ENCODE measurements at regions not wholly inside any gene's neighbourhood (a gene's known extent, or its start where the extent isn't known, plus 50 kb on each side); places are given as distances from the start of the nearest gene placed in this dataset.

GRCh38 chr12:62130834-62131552 lies 129.2 kb upstream of the USP15 start:
- TF ChIP-seq EZH2 (IDR thresholded peaks at IDR 0.05; ENCODE audit: insufficient read depth, poor library complexity, severe bottlenecking) (no peak), EZH2phosphoT487 (IDR thresholded peaks at IDR 0.05; ENCODE audit: insufficient read depth, low read depth) (no peak)
